DMS79 treated with DMSO at 0.1 percent for 48 hours (cell line): ENCODE measurements at regions not wholly inside any gene's neighbourhood (a gene's known extent, or its start where the extent isn't known, plus 50 kb on each side); places are given as distances from the start of the nearest gene placed in this dataset.
A peak's percentile ranks its signal among the peaks of the same experiment; 100 is the strongest.
"Not testable (repeated sequence)": the region's sequence is repeated elsewhere in the genome, so short reads cannot be mapped to it uniquely, and the experiment has no call there.

Source experiments
- DNase-seq: peaks from one replicate; lab custom pipeline; 2025; lab: John Stamatoyannopoulos, UW

DNA sequence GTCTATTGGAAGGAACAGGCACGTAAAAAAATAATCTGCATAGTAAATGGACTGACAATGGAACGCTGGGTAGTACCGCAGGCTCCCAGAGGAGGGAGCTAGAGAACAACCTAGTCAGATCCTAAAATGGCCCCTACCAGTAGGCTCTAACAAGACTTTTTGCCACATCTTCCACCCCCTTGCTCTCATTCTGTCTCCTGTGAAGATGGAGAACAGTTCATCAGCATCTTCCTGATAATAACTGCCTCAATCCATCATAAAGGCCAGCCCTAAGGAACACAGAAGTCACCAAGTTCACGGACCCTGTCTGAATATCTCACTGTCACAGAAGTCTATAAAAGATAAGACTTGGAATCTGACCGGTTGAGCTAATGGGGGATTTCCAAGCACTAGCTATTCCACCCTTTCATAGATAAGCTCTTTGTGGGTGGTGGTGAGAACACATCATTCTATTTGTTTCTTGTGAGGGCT, 133.4 kb downstream of the SLC1A3 start:
- no peak for DNase-seq

DNA sequence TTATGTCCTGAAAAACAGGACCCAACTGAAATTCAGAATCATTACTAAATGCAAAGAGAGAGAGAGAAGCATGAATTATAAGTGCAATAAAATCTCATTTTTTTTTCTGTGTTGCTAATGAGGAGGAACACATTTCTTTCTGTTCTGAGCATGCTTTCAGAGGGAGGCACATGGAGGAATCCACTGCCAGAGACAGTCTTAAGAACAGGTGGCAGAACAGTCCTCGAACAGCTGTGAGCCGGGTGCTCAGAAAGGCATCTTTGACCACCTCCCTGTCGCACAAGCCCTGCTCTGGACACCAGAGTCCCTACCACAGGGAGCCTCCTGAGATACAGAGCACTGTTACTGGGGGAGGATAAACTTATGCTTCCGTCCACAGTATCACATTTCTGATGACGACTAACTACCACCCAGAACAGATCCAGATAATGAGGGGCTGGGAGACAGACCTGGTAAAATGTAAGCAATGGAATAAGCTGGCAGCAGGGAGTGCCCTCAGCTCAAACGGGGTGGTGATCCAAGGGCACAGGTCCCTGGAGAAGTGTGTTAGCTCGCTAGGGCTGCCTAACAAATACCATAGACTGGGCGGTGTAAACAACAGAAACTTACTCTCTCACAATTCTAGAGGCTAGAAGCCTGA, 134.0 kb downstream of the SLC1A3 start:
- DNase-seq = no peak

DNA sequence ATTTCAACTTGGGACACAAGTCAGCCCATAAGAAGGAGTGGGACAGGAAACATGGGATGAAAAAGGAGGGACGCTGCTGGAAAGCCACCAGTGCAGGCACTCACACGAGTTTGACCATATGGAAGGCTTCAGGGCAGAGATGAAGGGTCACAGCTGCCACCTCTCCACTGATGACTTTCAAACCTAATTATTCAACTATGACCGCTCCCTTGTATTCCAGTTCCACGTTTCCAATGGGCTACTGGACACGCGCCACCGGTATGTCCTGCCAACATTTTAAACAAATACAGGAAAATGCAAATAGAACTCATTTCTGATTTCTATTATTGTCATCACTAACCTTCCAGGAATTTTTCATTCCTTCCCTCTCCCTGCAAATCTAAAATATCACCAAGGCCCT, 134.7 kb downstream of the SLC1A3 start:
- DNase-seq = no peak

DNA sequence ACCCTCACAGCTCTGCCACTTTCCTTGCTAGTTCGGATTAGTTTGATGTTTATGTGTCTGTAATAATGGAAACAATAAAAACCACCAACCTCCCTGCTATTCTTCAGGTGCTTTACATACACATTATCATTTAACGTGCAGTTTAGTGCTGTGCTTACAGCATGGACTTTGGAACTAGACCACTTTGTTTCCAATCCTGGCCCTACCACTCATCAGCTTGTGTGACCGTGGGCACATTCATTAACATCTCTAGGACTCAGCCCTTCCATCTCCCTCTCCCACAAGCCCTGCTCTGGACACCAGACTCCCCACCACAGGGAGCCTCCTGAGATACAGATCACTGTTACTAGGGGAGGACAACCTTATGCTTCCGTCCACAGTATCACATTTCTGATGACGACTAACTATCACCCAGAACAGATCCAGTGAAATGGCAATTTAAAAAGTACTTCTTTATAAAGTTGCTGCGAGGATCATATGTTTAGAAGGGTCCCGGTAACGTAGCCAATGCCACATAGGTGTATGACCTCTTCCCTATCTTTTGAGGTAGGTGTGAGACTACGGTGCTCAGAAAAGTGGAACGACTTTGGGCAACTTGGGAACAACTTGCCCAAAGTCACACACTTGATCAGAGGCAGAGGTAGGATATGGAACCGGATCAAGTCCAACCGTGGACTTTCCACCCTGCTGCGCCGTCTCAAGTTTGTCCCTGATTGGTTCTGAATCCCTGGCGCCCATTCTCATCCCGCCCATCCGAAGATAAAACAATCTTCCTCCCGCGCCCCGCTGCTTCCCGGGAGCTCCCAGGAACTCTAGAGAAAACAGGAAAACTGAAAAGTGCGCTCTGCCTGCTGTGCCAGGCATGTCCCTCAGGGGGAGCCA, 132.4 kb upstream of the NIPBL start:
- no peak for DNase-seq

DNA sequence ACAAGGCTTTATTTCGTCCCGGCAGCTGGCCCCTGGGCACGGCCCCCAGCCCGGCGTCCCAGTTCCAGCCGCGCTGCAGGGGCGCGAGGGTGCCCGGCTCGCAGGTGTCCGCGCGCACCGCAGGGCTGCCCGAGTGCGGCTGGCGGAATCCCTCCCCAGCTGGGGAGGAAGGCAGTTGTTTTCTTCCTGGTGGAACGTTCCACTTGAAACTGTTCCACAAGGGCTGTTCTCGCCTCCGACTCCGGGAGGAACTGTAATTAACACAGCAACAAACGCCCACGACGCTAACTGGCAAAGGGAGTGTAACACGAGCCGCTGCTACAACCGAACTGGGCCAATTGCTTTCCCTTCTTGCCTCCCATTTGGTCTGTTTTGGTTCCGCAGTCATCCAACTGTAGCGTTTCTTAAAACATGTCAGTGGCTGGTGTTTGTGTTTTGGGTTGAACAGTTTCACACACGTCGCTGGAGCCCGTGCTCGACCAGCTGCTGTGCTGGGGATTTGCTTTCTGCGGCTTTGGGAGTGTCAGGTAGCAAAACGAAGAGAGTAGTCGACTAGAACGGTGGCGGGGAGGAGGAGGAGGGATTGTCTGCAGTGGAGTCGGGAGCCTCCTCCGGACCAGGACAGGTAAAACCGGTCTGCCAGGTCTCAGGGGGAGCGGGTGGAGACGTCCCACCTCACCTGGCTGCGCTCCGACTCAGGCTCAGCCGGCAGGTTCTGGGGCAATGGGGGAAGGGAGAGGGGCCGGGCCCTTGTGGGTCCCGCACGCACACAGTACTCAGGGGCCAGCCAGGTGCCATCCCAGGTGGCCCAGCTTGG, 131.6 kb upstream of the NIPBL start:
- peak; percentile 84 for DNase-seq

DNA sequence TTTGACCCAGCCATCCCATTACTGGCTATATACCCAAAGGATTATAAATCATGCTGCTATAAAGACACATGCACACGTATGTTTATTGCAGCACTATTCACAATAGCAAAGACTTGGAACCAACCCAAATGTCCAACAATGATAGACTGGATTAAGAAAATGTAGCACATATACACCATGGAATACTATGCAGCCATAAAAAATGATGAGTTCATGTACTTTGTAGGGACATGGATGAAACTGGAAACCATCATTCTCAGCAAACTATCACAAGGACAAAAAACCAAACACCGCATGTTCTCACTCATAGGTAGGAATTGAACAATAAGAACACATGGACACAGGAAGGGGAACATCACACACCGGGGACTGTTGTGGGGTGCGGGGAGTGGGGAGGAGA, 128.8 kb upstream of the NIPBL start:
- DNase-seq = not testable (repeated sequence)

DNA sequence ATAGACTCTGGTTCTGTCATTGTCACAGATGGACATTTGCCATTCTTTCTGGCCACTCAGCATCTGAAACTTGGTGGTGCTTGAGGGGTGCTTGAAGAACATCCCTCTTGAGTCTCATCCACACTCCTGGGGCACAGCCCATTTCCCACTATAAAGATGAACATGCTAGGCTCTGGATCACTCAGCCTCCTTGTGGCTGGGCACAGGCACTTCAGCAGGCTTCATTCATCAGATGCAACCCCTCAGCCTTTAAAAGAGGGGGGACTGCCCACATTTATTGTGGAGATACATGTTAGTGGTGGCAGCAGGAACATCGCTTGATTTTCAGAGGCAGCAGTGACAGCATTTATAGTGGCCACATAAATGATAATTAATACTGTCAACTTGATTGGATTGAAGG, 124.7 kb upstream of the NIPBL start:
- no peak for DNase-seq

DNA sequence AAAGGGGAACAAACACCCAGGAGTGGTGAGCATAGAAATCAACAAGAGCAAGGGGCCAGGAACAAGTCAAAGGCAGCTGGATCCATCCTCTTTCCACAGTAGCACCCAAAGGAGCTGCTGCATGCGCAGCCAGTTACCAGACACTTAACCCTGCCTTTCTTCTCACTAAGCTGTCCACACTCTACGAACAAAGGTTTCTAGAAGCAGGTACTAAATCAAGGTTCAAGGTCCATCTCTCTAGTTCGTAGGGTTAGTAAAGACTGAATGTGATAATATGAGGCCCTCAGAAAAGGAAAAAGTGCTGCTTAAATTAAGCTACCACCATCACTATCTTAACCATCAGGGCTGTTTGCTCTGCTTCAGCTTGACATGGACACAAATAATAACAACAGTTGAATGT, 121.2 kb upstream of the NIPBL start:
- DNase-seq = no peak

DNA sequence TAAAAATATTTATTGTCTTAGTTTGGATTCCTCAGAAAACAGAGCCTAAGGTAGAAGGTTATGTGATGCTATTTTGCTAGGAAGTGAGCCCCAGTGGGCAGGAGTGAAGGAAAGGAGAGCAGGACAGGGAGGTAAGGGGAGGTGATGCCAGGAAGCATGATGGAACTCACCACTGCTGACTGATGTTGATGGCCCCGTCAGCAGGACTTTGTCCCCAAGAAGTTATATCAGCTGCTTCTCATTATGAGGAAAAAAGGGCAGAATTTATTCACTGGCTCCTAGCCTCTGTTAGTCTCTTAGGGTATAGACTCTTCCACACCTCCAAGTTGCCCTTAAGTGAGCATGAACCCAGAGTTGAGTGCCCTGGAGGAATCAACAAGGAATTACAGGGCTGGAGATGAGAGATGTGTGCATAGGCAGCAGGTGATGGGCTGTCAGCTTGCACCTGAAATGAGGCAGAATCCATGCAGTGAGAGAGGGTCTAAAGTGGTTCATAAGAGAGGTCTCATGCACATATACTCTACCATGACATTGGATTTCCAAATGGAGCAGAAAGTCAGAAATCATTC, 120.6 kb upstream of the NIPBL start:
- no peak for DNase-seq

DNA sequence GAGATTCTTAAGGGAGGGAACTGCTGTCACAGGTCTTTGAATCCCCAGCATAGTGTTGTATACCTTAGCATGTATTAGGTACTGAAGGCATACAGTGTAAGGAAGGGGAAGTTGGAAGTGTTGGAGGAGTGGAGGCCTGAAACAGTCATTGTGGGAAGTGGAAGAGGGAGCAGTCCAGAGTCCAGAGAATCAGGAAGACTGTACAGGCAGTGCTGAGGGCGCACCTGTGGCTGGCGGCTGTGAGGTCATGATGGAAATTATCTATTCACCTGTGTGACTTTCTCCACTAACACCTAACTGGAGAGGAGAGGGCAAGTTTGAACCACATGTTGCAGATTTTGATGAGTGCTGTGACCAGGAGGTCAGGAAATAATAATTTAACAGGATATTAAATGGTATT, 119.7 kb upstream of the NIPBL start:
- no peak for DNase-seq

DNA sequence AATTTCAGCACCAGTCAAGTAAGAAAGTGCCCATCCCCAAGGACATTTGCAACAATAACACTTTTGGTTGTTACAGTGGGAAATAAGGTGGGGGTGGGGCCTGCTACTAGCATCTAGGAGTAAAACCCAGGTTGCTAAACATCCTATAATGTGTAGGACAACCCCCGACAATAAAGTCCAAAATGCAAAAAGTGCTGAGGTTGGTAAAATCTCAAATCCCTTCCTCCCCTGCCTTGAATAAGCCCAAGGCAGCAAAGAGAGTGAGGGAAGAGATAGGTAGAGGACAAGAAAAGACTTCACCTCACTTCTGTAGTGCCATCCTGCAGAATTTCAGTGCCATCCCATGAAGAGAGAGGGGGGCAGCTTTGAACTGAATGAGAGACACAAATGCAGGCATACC, 117.5 kb upstream of the NIPBL start:
- DNase-seq = no peak

DNA sequence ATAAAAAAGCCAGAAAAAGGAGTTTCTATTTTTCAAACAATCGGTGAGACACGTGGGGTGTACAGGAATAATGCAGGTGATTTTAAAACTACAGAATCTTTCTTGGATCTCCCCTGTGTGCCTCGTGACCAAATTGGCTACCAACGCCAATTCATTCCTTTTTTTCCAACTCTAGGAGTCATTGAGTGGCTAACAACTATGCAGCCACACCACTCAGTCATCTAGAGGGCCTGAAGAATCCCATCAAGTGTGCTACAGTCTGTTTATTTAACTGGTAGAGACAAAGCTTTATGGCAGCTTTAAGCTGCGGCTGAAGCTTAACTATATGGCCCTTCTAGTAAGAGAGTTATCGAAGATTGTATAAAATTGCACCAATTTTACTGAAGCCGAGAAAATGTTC, 113.1 kb upstream of the NIPBL start:
- peak; percentile 70 for DNase-seq

DNA sequence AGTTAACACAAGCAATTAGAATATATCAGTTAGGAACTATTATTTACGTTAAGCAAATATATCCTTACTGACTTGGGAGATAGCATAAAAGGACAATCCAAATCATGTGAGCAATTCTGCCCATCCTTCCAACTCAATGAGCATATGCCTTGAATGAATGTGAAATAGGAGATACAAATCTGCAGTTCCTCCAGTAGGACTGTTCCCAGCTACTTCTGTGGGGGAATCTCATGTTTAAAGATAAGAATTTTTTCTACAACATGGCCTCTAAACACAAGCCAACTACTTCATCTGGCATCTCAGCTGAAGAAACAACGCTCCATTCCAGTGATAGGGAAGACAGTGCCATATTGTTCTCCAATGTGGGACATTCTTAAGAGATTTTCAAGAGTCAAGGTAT, 110.7 kb upstream of the NIPBL start:
- DNase-seq = no peak

DNA sequence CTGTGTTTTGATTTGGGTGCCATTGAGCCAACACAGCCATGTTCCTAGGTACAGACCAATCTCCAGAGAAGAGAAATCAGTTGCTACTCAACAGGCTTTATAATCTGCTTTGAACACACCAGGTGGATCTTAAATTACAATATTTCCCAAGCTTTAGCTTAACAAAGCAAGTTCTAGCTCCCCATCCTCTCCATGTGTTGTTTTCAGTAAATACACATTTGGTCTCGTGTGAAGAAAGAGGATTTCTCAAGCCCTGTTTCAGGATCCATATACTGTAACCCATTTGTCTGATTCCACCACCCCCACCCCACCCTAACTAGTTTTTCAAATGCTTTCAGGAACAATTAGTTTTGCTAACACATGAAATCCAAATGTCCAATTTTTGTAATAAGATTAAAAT, 109.6 kb upstream of the NIPBL start:
- DNase-seq = no peak

DNA sequence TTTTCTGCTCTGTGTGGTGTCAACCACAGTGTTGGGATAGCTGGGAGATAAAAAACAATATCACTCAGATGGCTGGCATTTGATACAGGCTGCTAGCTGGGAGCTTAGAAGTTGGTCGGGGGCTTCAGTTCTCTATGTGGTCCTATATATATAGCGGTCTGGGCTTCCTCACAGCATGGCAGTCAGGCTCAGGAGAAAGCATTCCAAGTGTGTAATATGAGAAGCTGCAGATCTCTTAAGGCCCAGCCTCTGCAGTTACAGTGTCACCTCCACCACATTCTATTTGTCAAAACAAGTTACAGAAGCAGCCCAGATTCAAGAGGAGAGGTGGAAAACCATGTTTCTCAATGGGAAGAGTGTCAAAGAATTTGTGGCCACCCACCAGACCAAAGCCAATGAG, 108.1 kb upstream of the NIPBL start:
- DNase-seq = no peak

DNA sequence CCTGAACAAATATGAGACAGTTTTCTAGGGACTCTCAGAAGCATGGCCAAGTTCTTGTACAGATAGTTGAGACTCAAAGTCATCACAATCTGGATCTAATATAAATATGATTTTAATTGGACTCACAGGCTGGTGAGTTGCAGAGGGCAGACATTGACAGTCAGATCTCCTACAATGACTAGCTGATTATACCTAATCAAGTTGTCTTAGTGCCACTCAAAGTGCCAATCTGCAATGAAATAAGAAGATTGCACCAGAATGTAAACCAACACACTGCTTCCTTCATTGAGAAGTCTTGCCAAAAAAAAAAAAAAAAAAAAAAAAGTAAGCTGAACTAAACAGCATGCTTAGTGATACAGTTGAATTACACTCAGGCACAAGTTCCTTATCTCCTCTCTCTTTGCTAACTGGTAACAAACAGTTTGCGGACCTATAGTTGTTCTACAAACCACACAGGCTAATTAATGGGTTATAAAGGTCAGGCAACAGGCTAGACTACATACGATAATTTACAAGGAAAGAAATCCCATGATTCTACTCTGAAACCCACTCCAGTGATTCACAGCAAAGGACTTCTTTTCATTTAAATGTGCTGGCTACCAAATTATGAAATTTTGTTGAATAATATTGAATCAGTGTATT, 107.3 kb upstream of the NIPBL start:
- DNase-seq = no peak

DNA sequence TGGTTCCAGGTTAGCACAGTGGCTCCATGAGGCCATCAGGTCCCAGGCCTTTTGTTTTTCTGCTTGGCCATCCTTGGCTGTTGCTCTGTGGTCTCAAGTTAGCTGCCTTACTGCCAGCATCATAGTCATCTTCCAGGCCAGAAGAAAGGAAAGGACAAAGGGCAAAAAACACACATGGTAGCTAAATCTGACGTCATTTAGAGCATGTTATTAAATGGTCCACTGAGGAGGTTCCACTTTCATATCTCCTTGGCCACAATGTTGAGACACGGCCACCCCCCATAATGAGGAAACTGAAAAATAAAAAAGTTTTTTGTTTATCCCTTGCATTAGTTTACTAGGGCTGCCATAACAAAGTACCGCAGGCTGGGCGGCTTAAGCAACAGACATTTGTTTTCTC, 106.4 kb upstream of the NIPBL start:
- DNase-seq = no peak

DNA sequence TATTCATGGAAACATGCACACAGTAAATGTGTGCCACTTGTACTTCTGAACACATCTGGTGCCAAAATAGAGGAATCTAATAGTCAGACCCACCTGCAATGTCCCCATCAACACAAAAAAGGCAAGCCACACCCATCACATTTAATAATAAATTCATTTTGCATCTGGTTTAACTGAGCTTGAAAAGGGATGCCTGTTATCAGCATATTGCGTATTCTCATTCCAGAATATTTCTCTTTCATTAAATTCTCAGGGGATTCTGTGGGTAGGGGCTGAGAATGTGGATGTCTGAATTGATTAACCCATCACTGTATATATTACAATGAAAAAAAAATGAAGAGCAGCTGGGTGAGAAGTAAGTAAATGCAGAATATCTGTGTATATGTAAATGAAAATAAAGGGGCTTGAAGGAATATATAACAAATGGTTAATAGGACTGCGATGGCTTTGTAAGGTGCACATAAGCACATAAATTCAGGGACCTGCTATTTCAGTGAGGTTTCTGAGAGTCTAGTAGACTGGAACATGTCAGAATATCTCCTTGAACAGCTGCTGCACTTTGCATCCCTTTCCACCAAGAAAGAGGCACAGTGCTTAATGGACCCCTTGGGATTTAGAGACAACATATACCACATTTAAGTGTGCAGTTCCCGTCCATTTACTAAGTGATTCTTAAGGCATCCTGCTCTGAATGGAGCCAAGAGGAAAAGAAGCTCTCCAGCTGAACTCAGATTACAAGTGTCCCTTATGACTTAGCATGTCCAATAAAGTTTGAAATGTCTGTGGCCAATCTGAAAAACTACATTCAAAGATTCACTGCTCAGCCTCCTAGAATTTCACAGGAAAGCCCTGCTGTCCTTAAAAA, 104.1 kb upstream of the NIPBL start:
- peak; percentile 77 for DNase-seq

DNA sequence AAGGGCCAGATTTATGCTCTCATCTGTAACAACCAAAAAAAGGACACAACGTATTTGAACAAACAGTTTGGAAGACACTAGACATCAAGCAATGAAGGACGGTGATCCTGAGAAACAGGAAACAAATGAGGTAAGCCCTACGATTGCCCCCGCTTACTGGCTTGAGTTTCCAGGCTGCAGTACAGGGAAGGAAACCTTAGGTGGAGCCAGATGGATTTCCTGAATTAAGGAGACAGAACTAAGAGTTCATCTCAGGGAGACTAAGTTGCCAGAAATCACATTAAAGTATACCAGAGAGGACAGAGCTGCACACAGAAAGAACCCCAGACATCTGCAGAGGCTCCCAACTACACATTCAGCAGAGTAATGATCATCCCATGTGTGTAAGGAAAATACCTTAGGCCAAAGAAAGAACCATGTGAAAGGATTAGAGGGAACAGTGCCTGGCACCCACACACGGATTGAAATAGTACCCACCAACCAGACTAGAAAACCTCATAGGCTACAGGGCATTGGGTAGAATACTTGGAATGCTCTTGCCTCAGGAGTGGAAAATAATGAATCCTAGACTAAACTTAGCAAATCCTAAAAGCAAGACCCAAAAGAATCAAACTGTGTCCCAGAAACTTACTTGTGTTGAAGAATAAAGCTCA, 99.3 kb upstream of the NIPBL start:
- no peak for DNase-seq

DNA sequence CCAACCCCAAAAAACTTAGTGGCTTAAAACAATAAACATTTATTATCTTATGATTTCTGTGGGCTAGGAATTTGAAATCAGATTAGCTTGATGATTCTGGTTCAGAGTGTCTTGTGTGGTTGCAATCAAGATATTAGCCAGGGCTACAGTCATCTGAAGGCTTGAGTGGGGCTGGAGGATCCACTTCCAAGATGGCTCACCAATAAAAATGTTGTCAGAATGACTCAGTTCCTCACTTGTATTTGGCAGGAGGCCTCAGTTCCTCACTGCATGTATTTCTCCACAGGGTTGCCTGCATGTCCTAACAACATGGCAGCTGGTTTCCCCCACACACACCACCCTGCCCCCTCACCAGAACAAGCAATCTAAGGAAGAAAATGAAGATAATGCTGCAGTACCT, 98.2 kb upstream of the NIPBL start:
- no peak for DNase-seq
